NB4 (cell line): ENCODE measurements at regions not wholly inside any gene's neighbourhood (a gene's known extent, or its start where the extent isn't known, plus 50 kb on each side); places are given as distances from the start of the nearest gene placed in this dataset.

Experiments used
- CTCF ChIP-seq: IDR thresholded peaks from one replicate; pipeline ENCODE4 v1.5.1; 2012; ENCODE audit warnings: low read depth, low read length
- POLR2A ChIP-seq: IDR thresholded peaks from 2 replicates; pipeline ENCODE4 v1.6.1; 2011; ENCODE audit warnings: mild to moderate bottlenecking; ENCODE audit not compliant: insufficient read length; ENCODE audit errors: extremely low read depth

GRCh38 chr14:100955201-100955600 is 51.7 kb upstream of the RTL1 start:
- TF ChIP-seq CTCF (no peak), POLR2A (no peak)
